HepG2 (cell line): ENCODE measurements at regions not wholly inside any gene's neighbourhood (a gene's known extent, or its start where the extent isn't known, plus 50 kb on each side); places are given as distances from the start of the nearest gene placed in this dataset.
A peak's percentile ranks its signal among the peaks of the same experiment; 100 is the strongest.
"Not testable (repeated sequence)": the region's sequence is repeated elsewhere in the genome, so short reads cannot be mapped to it uniquely, and the experiment has no call there.

Experiments
- ATAC-seq: fragments of 200-7000 bp; cut with Tn5 transposase; 3 replicates; pipeline ENCODE4 v1.9.1; 2020; ENCODE audit warnings: mild to moderate bottlenecking, moderate library complexity
- BruUV-seq: library from RNA; stranded (reverse); fragments of 400-500 nt; replicated peaks from 2 replicates; lab custom pipeline; 2021; lab: Mats Ljungman, UMichigan
- CTCF ChIA-PET: fragments of 300-600 bp; formaldehyde crosslinking; extraction: SDS; loops from one replicate; lab custom pipeline; 2021; ENCODE audit warnings: low total read pairs, inconsistent platforms, low intra/inter-chr PET ratio; lab: Yijun Ruan, JAX
- POLR2A ChIA-PET: fragments of 350-600 bp; sonication (Branson Sonifier 250); formaldehyde crosslinking; loops from one replicate; lab custom pipeline; 2020; ENCODE audit warnings: antibody characterized with exemption, inconsistent platforms; lab: Yijun Ruan, JAX
- DNase-seq: peaks from one replicate; pipeline ENCODE4 v3.0.0-alpha.2; 2015; ENCODE audit warnings: low spot score
- FAIRE-seq: peaks from 3 replicates; lab custom pipeline; 2011; peaks lifted over from hg19 to GRCh38; lab: Jason Lieb, UNC
- H2AFZ ChIP-seq: one replicate; pipeline ENCODE4 v1.6.1; 2011; ENCODE audit warnings: low read length, inconsistent platforms
- H3K27ac ChIP-seq: fragments of 300-600 bp; 3 replicates; pipeline ENCODE4 v1.8.0; 2011; ENCODE audit warnings: mixed run types, mild to moderate bottlenecking, mixed read lengths, low read length, inconsistent platforms; ENCODE audit not compliant: insufficient read depth; ENCODE audit errors: extremely low read length
- H3K27me3 ChIP-seq, 2 experiments: fragments of 200-600 bp in 1 of 2; 2 replicates in 1 of 2; 3 replicates in 1 of 2; pipeline versions ENCODE4 v1.6.0 to v1.8.0; 2011; ENCODE audit warnings: low read length in 2 of 2, mild to moderate bottlenecking in 2 of 2, moderate library complexity in 2 of 2, inconsistent platforms in 1 of 2; ENCODE audit not compliant: insufficient read depth in 2 of 2, control insufficient read depth in 1 of 2
- H3K36me3 ChIP-seq, 2 experiments: fragments of 200-600 bp in 1 of 2; replicated peaks in 1 of 2; 2 replicates in 1 of 2; 3 replicates in 1 of 2; pipeline versions ENCODE4 v1.5.1 to v1.8.0; 2011; ENCODE audit warnings: low read length in 2 of 2, inconsistent platforms in 1 of 2; ENCODE audit not compliant: insufficient read depth in 2 of 2, control insufficient read depth in 1 of 2
- H3K4me1 ChIP-seq: 2 replicates; pipeline ENCODE4 v1.5.1; 2012; ENCODE audit warnings: low read length, inconsistent platforms; ENCODE audit not compliant: insufficient read depth
- H3K4me2 ChIP-seq: 2 replicates; pipeline ENCODE4 v1.6.0; 2011; ENCODE audit warnings: low read depth, low read length, inconsistent platforms
- H3K4me3 ChIP-seq, 3 experiments: fragments of 200-600 bp in 1 of 3; sonication (generic), shearing (Covaris generic) in 1 of 3; replicated peaks in 1 of 3; 2 replicates each; pipeline ENCODE4 v1.5.1; 2011 to 2016; ENCODE audit warnings: low read length in 3 of 3, inconsistent platforms in 2 of 3, low read depth in 2 of 3, mild to moderate bottlenecking in 2 of 3, control low read depth in 1 of 3, mixed read lengths in 1 of 3; ENCODE audit not compliant: insufficient read depth in 1 of 3
- H3K79me2 ChIP-seq: one replicate; pipeline ENCODE4 v1.6.1; 2011; ENCODE audit warnings: low read length, inconsistent platforms; ENCODE audit not compliant: insufficient read depth
- H3K9ac ChIP-seq: 2 replicates; pipeline ENCODE4 v1.6.0; 2011; ENCODE audit warnings: mild to moderate bottlenecking, low read depth, low read length, inconsistent platforms; ENCODE audit not compliant: insufficient read depth
- H3K9me3 ChIP-seq: 2 replicates; pipeline ENCODE4 v1.5.1; 2012; ENCODE audit warnings: mild to moderate bottlenecking, low read length
- H4K20me1 ChIP-seq: 2 replicates; pipeline ENCODE4 v1.6.0; 2011; ENCODE audit warnings: inconsistent platforms, mild to moderate bottlenecking, low read length, moderate library complexity; ENCODE audit not compliant: insufficient read depth
- WGBS: methylation state at CpG from one replicate; pipeline ENCODE4 v1.1.6; 2017; ENCODE audit warnings: low lambda C conversion rate; 5-methylcytosine and 5-hydroxymethylcytosine counted together
- in situ Hi-C: cut with HindIII; loops from 2 replicates; pipeline ENCODE4 v1.10.0; 2017; ENCODE audit warnings: low pct_unique_long_range_greater_than_20kb; ENCODE audit not compliant: extremely low pct_ligation_motif_present
- intact Hi-C: fragments of 100-400 bp; cut with micrococcal nuclease; formaldehyde crosslinking; loops from one replicate; pipeline ENCODE4 v1.10.0; 2022; ENCODE audit not compliant: unreplicated experiment
- TF ChIP-seq, protein P1 (sequence below): fragments of 450-650 bp; IDR thresholded peaks from 2 replicates; pipeline ENCODE4 v1.6.1; 2016

DNA sequence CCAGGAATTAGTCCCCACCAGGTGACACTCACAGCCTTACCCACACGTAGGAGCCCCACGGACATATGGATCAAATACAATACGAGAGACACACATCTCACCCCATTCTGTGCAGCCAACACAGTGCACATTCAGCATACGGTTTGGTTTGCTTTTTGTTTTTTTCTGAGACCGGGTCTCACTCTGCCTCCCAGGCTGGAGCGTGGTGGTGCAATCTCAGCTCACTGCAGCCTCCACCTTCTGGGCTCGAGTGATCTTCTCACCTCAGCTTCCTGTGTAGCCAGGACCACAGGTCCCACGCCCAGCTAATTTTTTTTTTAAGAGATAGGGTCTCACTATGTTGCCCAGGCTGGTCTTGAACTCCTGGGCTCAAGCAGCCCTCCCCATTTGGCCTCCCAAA lies 102.8 kb downstream of the POTEB start:
- FAIRE-seq, DNase-seq, H4K20me1 ChIP-seq, H3K4me1 ChIP-seq, H3K79me2 ChIP-seq, POLR2A ChIA-PET, H3K4me3 ChIP-seq, H3K9me3 ChIP-seq, H3K36me3 ChIP-seq, H3K27ac ChIP-seq, H2AFZ ChIP-seq, in situ Hi-C loops, intact Hi-C loops, H3K9ac ChIP-seq, H3K4me2 ChIP-seq, BruUV-seq, CTCF ChIA-PET, H3K27me3 ChIP-seq, ATAC-seq: not testable (repeated sequence)
- no CpG with 5 or more reads among the region's 8 CpGs for WGBS

DNA sequence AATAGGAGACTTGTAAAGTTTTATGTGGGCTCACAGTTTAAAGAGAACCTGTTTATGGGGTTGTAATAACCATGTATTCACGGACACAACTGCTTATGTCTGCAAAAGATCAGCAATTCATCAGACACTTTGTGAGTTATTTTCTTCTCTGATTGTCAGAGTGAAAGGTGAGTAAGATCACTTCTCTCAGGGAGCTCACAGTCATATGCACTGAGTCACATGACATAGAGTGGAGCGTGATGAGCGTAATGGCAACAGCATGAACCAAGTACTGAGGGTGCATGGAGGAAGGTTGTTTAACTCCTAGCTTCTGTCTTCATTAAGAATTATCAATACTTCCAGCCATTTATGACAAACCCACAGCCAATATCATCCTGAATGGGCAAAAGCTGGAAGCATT lies 111.0 kb downstream of the POTEB start:
- H3K9ac ChIP-seq, in situ Hi-C loops, H3K4me2 ChIP-seq, H3K36me3 ChIP-seq, CTCF ChIA-PET, H3K4me1 ChIP-seq, ATAC-seq, H3K4me3 ChIP-seq, POLR2A ChIA-PET, intact Hi-C loops, BruUV-seq, H3K27me3 ChIP-seq, H3K9me3 ChIP-seq, H4K20me1 ChIP-seq, H3K27ac ChIP-seq, DNase-seq, H2AFZ ChIP-seq, H3K79me2 ChIP-seq, FAIRE-seq: not testable (repeated sequence)
- no CpG with 5 or more reads among the region's 3 CpGs for WGBS

DNA sequence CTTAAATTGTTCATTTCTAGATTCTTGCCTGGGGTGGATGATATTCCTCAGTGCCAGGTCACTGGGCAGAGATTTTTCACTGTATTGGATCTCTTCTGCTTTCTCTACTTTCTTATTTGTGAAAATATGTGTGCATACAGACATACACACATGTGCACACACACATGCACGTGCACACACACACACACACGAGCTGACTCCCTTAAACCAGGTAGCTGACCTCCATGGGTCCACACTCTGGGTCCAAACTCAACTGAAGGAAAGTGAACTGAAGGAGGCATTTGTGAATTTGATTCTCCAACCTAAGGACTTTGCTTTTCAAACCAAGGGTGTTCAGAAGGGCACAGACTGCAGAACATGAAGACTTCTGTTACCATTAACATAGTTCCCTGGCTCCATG lies 113.8 kb downstream of the POTEB start:
- POLR2A ChIA-PET, result not testable (repeated sequence)
- TF ChIP-seq, protein P1, sequence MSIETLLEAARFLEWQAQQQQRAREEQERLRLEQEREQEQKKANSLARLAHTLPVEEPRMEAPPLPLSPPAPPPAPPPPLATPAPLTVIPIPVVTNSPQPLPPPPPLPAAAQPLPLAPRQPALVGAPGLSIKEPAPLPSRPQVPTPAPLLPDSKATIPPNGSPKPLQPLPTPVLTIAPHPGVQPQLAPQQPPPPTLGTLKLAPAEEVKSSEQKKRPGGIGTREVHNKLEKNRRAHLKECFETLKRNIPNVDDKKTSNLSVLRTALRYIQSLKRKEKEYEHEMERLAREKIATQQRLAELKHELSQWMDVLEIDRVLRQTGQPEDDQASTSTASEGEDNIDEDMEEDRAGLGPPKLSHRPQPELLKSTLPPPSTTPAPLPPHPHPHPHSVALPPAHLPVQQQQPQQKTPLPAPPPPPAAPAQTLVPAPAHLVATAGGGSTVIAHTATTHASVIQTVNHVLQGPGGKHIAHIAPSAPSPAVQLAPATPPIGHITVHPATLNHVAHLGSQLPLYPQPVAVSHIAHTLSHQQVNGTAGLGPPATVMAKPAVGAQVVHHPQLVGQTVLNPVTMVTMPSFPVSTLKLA, result peak; percentile 46; the same call in 1 of the 2 replicates
- TF ChIP-seq, all 625 proteins: peak for 1; not testable (repeated sequence) for 624
- H3K27me3 ChIP-seq, DNase-seq, BruUV-seq, H3K4me3 ChIP-seq, H4K20me1 ChIP-seq, ATAC-seq, H2AFZ ChIP-seq, FAIRE-seq, intact Hi-C loops, in situ Hi-C loops, H3K9me3 ChIP-seq, H3K27ac ChIP-seq, H3K36me3 ChIP-seq, H3K4me1 ChIP-seq, H3K9ac ChIP-seq, CTCF ChIA-PET, H3K4me2 ChIP-seq, H3K79me2 ChIP-seq: not testable (repeated sequence)
- 0% methylated on average over 2 of the region's 2 CpGs for WGBS

DNA sequence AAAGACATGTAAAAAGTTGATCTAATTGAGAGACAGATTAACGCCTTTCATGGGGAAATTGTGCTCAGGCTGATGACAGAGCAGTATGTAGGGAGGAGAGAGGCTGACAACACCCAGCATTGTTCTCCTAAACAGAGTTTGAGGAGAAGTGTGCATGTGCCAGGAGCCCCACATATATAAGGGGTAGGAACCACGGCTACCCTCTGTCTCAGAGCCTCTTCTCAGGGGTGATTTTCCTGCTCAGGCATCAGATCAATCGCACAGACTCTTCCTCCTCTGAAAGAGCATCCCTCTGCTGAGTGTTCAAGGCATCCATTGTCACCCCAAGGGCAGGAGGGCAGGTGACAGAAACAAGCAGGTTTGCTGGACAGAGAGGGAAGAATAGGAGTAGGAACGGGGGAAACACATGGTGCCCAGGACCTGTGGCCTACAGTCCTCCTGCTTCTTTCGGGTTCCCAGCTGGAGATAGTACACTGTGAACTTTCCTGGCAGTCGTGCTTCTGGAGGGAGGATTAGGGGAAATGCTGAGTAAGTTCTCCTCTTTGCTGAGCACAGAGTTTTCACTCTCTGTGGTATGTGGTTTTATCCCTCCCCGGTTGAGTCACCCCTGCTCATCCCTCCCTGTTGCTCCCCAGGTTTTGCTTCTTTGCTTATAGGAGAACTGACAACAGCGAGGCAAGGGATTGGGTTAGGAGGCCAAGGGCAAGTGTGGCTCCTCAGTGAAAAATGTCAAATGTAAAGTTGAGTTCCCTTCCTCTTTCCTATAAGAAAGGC lies 117.1 kb downstream of the POTEB start:
- H3K27ac ChIP-seq, H2AFZ ChIP-seq, DNase-seq, H3K36me3 ChIP-seq, H3K9me3 ChIP-seq, POLR2A ChIA-PET, in situ Hi-C loops, ATAC-seq, FAIRE-seq, H3K27me3 ChIP-seq, H3K9ac ChIP-seq, intact Hi-C loops, H3K4me2 ChIP-seq, CTCF ChIA-PET, H4K20me1 ChIP-seq, H3K4me3 ChIP-seq, BruUV-seq, H3K79me2 ChIP-seq, H3K4me1 ChIP-seq: not testable (repeated sequence)
- 8% methylated on average over 1 of the region's 8 CpGs for WGBS
